Aorta (tissue), 5 donors: ENCODE measurements at regions not wholly inside any gene's neighbourhood (a gene's known extent, or its start where the extent isn't known, plus 50 kb on each side); places are given as distances from the start of the nearest gene placed in this dataset.

ENCODE experiments used
- ATAC-seq: fragments of 200-7000 bp; cut with Tn5 transposase; one replicate; pipeline ENCODE4 v1.9.1; 2022; ENCODE audit warnings: moderate library complexity; ENCODE audit not compliant: low FRiP score
- DNase-seq, 2 donors: peaks; one replicate each; pipeline ENCODE4 v3.0.0-alpha.2; 2020
- H3K27ac ChIP-seq, 2 donors: one replicate each; pipeline ENCODE4 v1.5.1; 2013; ENCODE audit warnings: low read length in 2 of 2, mild to moderate bottlenecking in 2 of 2, moderate library complexity in 2 of 2, control low read depth in 1 of 2, inconsistent platforms in 1 of 2, low read depth in 1 of 2
- H3K27me3 ChIP-seq, 2 donors: one replicate each; pipeline ENCODE4 v1.6.1; 2013; ENCODE audit warnings: control low read depth in 1 of 2, low read length in 1 of 2, mild to moderate bottlenecking in 1 of 2, moderate library complexity in 1 of 2; ENCODE audit not compliant: insufficient read depth in 2 of 2, control insufficient read depth in 1 of 2
- H3K36me3 ChIP-seq, 2 donors: one replicate each; pipeline ENCODE4 v1.6.1; 2013; ENCODE audit warnings: control low read depth in 1 of 2, low read length in 1 of 2, mild to moderate bottlenecking in 1 of 2; ENCODE audit not compliant: insufficient read depth in 2 of 2, control insufficient read depth in 1 of 2
- H3K4me1 ChIP-seq, 2 donors: one replicate each; pipeline ENCODE4 v1.6.1; 2013; ENCODE audit warnings: low read length in 2 of 2, control low read depth in 1 of 2, mild to moderate bottlenecking in 1 of 2, moderate library complexity in 1 of 2; ENCODE audit not compliant: insufficient read depth in 2 of 2, control insufficient read depth in 1 of 2
- H3K4me3 ChIP-seq, 2 donors: one replicate each; pipeline ENCODE4 v1.5.1; 2013; ENCODE audit warnings: low read length in 2 of 2, control low read depth in 1 of 2, mild to moderate bottlenecking in 1 of 2
- H3K9me3 ChIP-seq: one replicate; pipeline ENCODE4 v1.6.1; 2013; ENCODE audit warnings: mild to moderate bottlenecking, low read length; ENCODE audit not compliant: control insufficient read depth
- WGBS, 2 donors: extraction: QIAGEN DNeasy Blood & Tissue Kit; methylation state at CpG; one replicate each; pipeline ENCODE4 v1.1.7; 2013; 5-methylcytosine and 5-hydroxymethylcytosine counted together
- intact Hi-C, 2 donors: fragments of 100-400 bp; cut with DNase I; formaldehyde crosslinking; loops; one replicate each; pipeline versions ENCODE4 v1.14.2 to v1.15.0; 2022
- donor health status: healthy with polysubstance abuse.
- donor health status: Bipolar disorder and iron deficiency.
- donor health status: DM: no; HTN: no; CAD: no.
- donor health status: DM: no; HTN: no; CAD: no.
- donor health status: DM: yes; HTN: yes; CAD: no.

GRCh38 chr3:76063019-76063418 is 277.7 kb upstream of the ZNF717 start:
- 35 to 46% methylated on average over 3 of the region's 3 CpGs for WGBS, 2 donors
- intact Hi-C loops: no loop called here
- no peak overlapping the region for H3K4me3 ChIP-seq
- H3K9me3 ChIP-seq: peaks cover 1% of the 10 kb centered on the region
- H3K27ac ChIP-seq: no peak overlapping the region
- no peaks in the 10 kb centered on the region for H3K27me3 ChIP-seq
- H3K36me3 ChIP-seq: no peaks in the 10 kb centered on the region
- DNase-seq (no peak), ATAC-seq (no peak)
- no peaks in the 10 kb centered on the region for H3K4me1 ChIP-seq

- intact Hi-C loops: no loop called here
- H3K4me3 ChIP-seq: no peak overlapping the region
- 74 to 75% methylated on average over 5 of the region's 5 CpGs for WGBS, 2 donors
- ATAC-seq (no peak), DNase-seq (no peak)
- no peaks in the 10 kb centered on the region for H3K4me1 ChIP-seq
- peaks cover 1% of the 10 kb centered on the region for H3K9me3 ChIP-seq
- H3K27ac ChIP-seq: no peak overlapping the region
- H3K27me3 ChIP-seq: no peaks in the 10 kb centered on the region
- no peaks in the 10 kb centered on the region for H3K36me3 ChIP-seq
Measured at GRCh38 chr3:76063811-76064210, 278.5 kb upstream of the ZNF717 start.

GRCh38 chr3:76065964-76066363 is 280.6 kb upstream of the ZNF717 start:
- Histone ChIP-seq H3K4me3 (no peak overlapping the region), H3K36me3 (no peaks in the 10 kb centered on the region), H3K4me1 (no peaks in the 10 kb centered on the region), H3K27ac (no peak overlapping the region), H3K9me3 (peaks cover 1% of the 10 kb centered on the region), H3K27me3 (no peaks in the 10 kb centered on the region)
- intact Hi-C loops: no loop called here
- ATAC-seq (no peak), DNase-seq (no peak)

- no peak for ATAC-seq
- no peak for DNase-seq
- Histone ChIP-seq H3K4me3 (no peak overlapping the region), H3K27ac (no peak overlapping the region), H3K36me3 (no peaks in the 10 kb centered on the region), H3K4me1 (no peaks in the 10 kb centered on the region), H3K9me3 (no peaks in the 10 kb centered on the region), H3K27me3 (no peaks in the 10 kb centered on the region)
- 71 to 84% methylated on average over 2 of the region's 2 CpGs for WGBS, 2 donors
- intact Hi-C loops: no loop called here
Measured at GRCh38 chr3:76078101-76078500, 292.8 kb upstream of the ZNF717 start.

- DNase-seq (no peak), ATAC-seq (no peak)
- Histone ChIP-seq H3K27me3 (no peaks in the 10 kb centered on the region), H3K4me3 (no peak overlapping the region), H3K27ac (no peak overlapping the region), H3K9me3 (peaks cover 2% of the 10 kb centered on the region), H3K36me3 (no peaks in the 10 kb centered on the region), H3K4me1 (no peaks in the 10 kb centered on the region)
- WGBS, 2 donors: 78 to 81% methylated on average over 3 of the region's 3 CpGs
- intact Hi-C loops: no loop called here
Measured at GRCh38 chr3:76083992-76084391, 298.6 kb upstream of the ZNF717 start.

- intact Hi-C loops: no loop called here
- Histone ChIP-seq H3K4me1 (no peaks in the 10 kb centered on the region), H3K27ac (no peak overlapping the region), H3K27me3 (no peaks in the 10 kb centered on the region), H3K36me3 (no peaks in the 10 kb centered on the region), H3K4me3 (no peak overlapping the region), H3K9me3 (no peaks in the 10 kb centered on the region)
- no peak for ATAC-seq
- no peak for DNase-seq
- 77% methylated on average over 3 of the region's 3 CpGs for WGBS, 2 donors
Measured at GRCh38 chr3:76096036-76096435, 310.7 kb upstream of the ZNF717 start.

GRCh38 chr3:76096836-76097588 is 311.7 kb upstream of the ZNF717 start:
- ATAC-seq (no peak), DNase-seq (no peak)
- Histone ChIP-seq H3K4me3 (no peak overlapping the region), H3K9me3 (no peaks in the 10 kb centered on the region), H3K27me3 (no peaks in the 10 kb centered on the region), H3K36me3 (no peaks in the 10 kb centered on the region), H3K4me1 (no peaks in the 10 kb centered on the region), H3K27ac (no peak overlapping the region)
- intact Hi-C loops: no loop called here
- WGBS, 2 donors: 73 to 75% methylated on average over 7 of the region's 7 CpGs

- DNase-seq (no peak), ATAC-seq (no peak)
- Histone ChIP-seq H3K36me3 (no peaks in the 10 kb centered on the region), H3K27me3 (no peaks in the 10 kb centered on the region), H3K4me3 (no peak overlapping the region), H3K9me3 (no peaks in the 10 kb centered on the region), H3K27ac (no peak overlapping the region), H3K4me1 (no peaks in the 10 kb centered on the region)
- intact Hi-C loops: no loop called here
- WGBS, 2 donors: 71 to 76% methylated on average over 3 of the region's 3 CpGs
Measured at GRCh38 chr3:76097589-76097969, 312.2 kb upstream of the ZNF717 start.

GRCh38 chr3:76099956-76100355 is 314.6 kb upstream of the ZNF717 start:
- no peak for ATAC-seq
- Histone ChIP-seq H3K27me3 (no peaks in the 10 kb centered on the region), H3K4me1 (no peaks in the 10 kb centered on the region), H3K9me3 (no peaks in the 10 kb centered on the region), H3K36me3 (no peaks in the 10 kb centered on the region), H3K27ac (no peak overlapping the region), H3K4me3 (no peak overlapping the region)
- 65 to 70% methylated on average over 4 of the region's 4 CpGs for WGBS, 2 donors
- no peak for DNase-seq
- intact Hi-C loops: no loop called here
